Endothelial cell of umbilical vein (primary cell): ENCODE measurements at regions not wholly inside any gene's neighbourhood (a gene's known extent, or its start where the extent isn't known, plus 50 kb on each side); places are given as distances from the start of the nearest gene placed in this dataset.

Source experiments
- BruUV-seq: library from RNA; stranded (reverse); fragments of 400-500 nt; replicated peaks from 2 replicates; lab custom pipeline; 2021; lab: Mats Ljungman, UMichigan
- CTCF ChIA-PET: fragments of 300-600, 350-600 bp; sonication (Branson Sonifier 250); formaldehyde crosslinking; loops from one replicate; lab custom pipeline; 2021; ENCODE audit warnings: antibody characterized with exemption, inconsistent platforms; lab: Charles Lee
- POLR2A ChIA-PET: fragments of 300-600, 350-600 bp; sonication (Branson Sonifier 250); formaldehyde crosslinking; loops from one replicate; lab custom pipeline; 2021; ENCODE audit warnings: antibody characterized with exemption, inconsistent platforms; lab: Charles Lee
- DNase-seq: peaks from one replicate; pipeline ENCODE4 v3.0.0-alpha.2; 2011; ENCODE audit warnings: low read depth, low spot score
- FAIRE-seq: peaks from 2 replicates; lab custom pipeline; 2011; peaks lifted over from hg19 to GRCh38; lab: Jason Lieb, UNC
- H2AFZ ChIP-seq: 2 replicates; pipeline ENCODE4 v1.6.0; 2012; ENCODE audit warnings: low read depth, low read length, control low read depth, inconsistent platforms
- H3K27ac ChIP-seq: 2 replicates; pipeline ENCODE4 v1.5.1; 2011; ENCODE audit warnings: low read depth, mild to moderate bottlenecking, control low read depth, low read length, moderate library complexity; ENCODE audit not compliant: insufficient read depth
- H3K27me3 ChIP-seq, 2 experiments: 2 replicates each; pipeline versions ENCODE4 v1.6.0 to v1.6.1; 2011; ENCODE audit warnings: low read length in 2 of 2, mixed read lengths in 1 of 2; ENCODE audit not compliant: control insufficient read depth in 2 of 2, insufficient read depth in 2 of 2
- H3K36me3 ChIP-seq, 2 experiments: 2 replicates in 1 of 2; 3 replicates in 1 of 2; pipeline ENCODE4 v1.5.1; 2011; ENCODE audit warnings: low read length in 2 of 2, mild to moderate bottlenecking in 1 of 2, moderate library complexity in 1 of 2; ENCODE audit not compliant: control insufficient read depth in 2 of 2, insufficient read depth in 2 of 2; ENCODE audit errors: extremely low read depth in 1 of 2
- H3K4me1 ChIP-seq: 3 replicates; pipeline ENCODE4 v1.5.1; 2011; ENCODE audit warnings: mild to moderate bottlenecking, low read length; ENCODE audit not compliant: control insufficient read depth, insufficient read depth; ENCODE audit errors: extremely low read depth
- H3K4me2 ChIP-seq: 2 replicates; pipeline ENCODE4 v1.6.1; 2011; ENCODE audit warnings: low read length, control low read depth, mixed read lengths; ENCODE audit not compliant: insufficient read depth
- H3K4me3 ChIP-seq, 3 experiments: fragments of 200-600 bp in 1 of 3; sonication (generic), shearing (Covaris generic) in 1 of 3; replicated peaks in 1 of 3; 2 replicates each; pipeline ENCODE4 v1.5.1; 2011 to 2016; ENCODE audit warnings: control low read depth in 3 of 3, low read length in 3 of 3, mild to moderate bottlenecking in 2 of 3, inconsistent platforms in 1 of 3, low read depth in 1 of 3, moderate library complexity in 1 of 3; ENCODE audit not compliant: insufficient read depth in 1 of 3
- H3K79me2 ChIP-seq: 2 replicates; pipeline ENCODE4 v1.6.0; 2012; ENCODE audit warnings: low read length, inconsistent platforms; ENCODE audit not compliant: control insufficient read depth, insufficient read depth
- H3K9ac ChIP-seq: replicated peaks from 2 replicates; pipeline ENCODE3; 2011; ENCODE audit warnings: low read length, control low read depth; ENCODE audit not compliant: insufficient read depth; ENCODE audit errors: extremely low read depth
- H3K9me1 ChIP-seq: replicated peaks from 3 replicates; pipeline ENCODE4 v1.6.0; 2011; ENCODE audit warnings: mild to moderate bottlenecking, low read length; ENCODE audit not compliant: control insufficient read depth, insufficient read depth; ENCODE audit errors: extremely low read depth
- H3K9me3 ChIP-seq: replicated peaks from 2 replicates; pipeline ENCODE4 v1.5.1; 2012; ENCODE audit warnings: low read length, inconsistent platforms; ENCODE audit not compliant: control insufficient read depth, insufficient read depth
- H4K20me1 ChIP-seq: replicated peaks from 2 replicates; pipeline ENCODE3; 2011; ENCODE audit warnings: mild to moderate bottlenecking, low read length; ENCODE audit not compliant: control insufficient read depth, insufficient read depth; ENCODE audit errors: extremely low read depth
- EZH2 ChIP-seq: IDR thresholded peaks from 2 replicates; pipeline ENCODE4 v1.6.1; 2012; ENCODE audit warnings: borderline replicate concordance, low read depth, mild to moderate bottlenecking, moderate library complexity, low read length, inconsistent platforms; ENCODE audit not compliant: severe bottlenecking
- FOS ChIP-seq: IDR thresholded peaks from 2 replicates; pipeline ENCODE4 v1.6.1; 2011; ENCODE audit warnings: mild to moderate bottlenecking, low read length, moderate library complexity, borderline replicate concordance; ENCODE audit not compliant: insufficient read depth
- GATA2 ChIP-seq: IDR thresholded peaks from 2 replicates; pipeline ENCODE4 v1.7.0; 2011; ENCODE audit warnings: low read depth, mild to moderate bottlenecking, moderate library complexity, mixed read lengths, low read length; ENCODE audit not compliant: insufficient read length, insufficient read depth
- JUN ChIP-seq: IDR thresholded peaks from 2 replicates; pipeline ENCODE4 v1.6.1; 2011; ENCODE audit warnings: borderline replicate concordance, low read depth; ENCODE audit not compliant: insufficient read length, insufficient read depth
- MYC ChIP-seq: IDR thresholded peaks from one replicate; pipeline ENCODE4 v1.6.1; 2011; ENCODE audit warnings: mild to moderate bottlenecking, low read depth, low read length
- POLR2A ChIP-seq: IDR thresholded peaks from 2 replicates; pipeline ENCODE4 v1.6.1; 2012; ENCODE audit warnings: low read depth, mild to moderate bottlenecking, control low read depth, low read length
- POLR2AphosphoS5 ChIP-seq: IDR thresholded peaks from 2 replicates; pipeline ENCODE4 v1.6.1; 2012; ENCODE audit warnings: low read depth, mild to moderate bottlenecking, control low read depth, low read length, moderate library complexity; ENCODE audit not compliant: insufficient read depth
- dilution Hi-C: fragments of 300-500 bp; cut with MboI; formaldehyde crosslinking; loops from one replicate; pipeline ENCODE4 v1.15.0; 2019; ENCODE audit warnings: low sequenced_read_pairs; ENCODE audit not compliant: extremely low pct_ligation_motif_present
- intact Hi-C: fragments of 100-400 bp; cut with micrococcal nuclease; formaldehyde crosslinking; loops from one replicate; pipeline ENCODE4 v1.10.0; 2022
- TF ChIP-seq, protein P1 (sequence below): IDR thresholded peaks from 2 replicates; pipeline ENCODE4 v1.6.1; 2011; ENCODE audit not compliant: insufficient read depth, insufficient read length
- TF ChIP-seq, protein P2 (sequence below), 2 donors: IDR thresholded peaks; 1 replicate in 1 of 2; 2 replicates in 1 of 2; pipeline ENCODE4 v1.5.1; 2011; ENCODE audit warnings: low read length in 2 of 2, mild to moderate bottlenecking in 2 of 2, moderate library complexity in 2 of 2, control low read depth in 1 of 2, inconsistent platforms in 1 of 2, low read depth in 1 of 2; ENCODE audit not compliant: insufficient read depth in 1 of 2; ENCODE audit errors: extremely low read depth in 1 of 2

DNA sequence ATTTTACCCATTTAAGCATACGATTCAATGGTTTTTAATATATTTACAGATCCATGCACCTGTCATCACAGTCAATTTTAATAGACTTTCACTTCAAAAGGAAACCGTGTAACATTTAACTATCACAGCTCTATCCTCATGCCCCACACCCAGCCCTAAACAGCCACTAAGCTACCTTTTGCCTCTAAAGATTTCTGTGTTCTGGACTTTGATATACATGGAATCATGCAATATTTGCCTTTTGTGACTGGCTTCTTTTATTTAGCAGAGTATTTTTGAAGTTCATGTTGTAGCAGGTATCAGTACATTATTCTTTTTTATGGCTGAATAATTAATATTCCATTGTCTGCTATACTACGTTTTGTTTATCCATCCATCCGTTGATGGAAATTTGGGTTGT is 50.3 kb upstream of the STX16 start:
- CTCF ChIA-PET: interaction anchor here (1.1 to 1.5 kb wide), 3 partner anchors 11 to 46 kb away, joined by 3 to 5 read pairs (median 3); no protein-coding TSS in a partner anchor
- H3K9me1 ChIP-seq: no peaks in the 10 kb centered on the region
- no peak for TF ChIP-seq FOS
- TF ChIP-seq, protein P1, sequence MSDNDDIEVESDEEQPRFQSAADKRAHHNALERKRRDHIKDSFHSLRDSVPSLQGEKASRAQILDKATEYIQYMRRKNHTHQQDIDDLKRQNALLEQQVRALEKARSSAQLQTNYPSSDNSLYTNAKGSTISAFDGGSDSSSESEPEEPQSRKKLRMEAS: no peak
- no peak for TF ChIP-seq POLR2AphosphoS5
- TF ChIP-seq EZH2: no peak
- TF ChIP-seq POLR2A: no peak
- TF ChIP-seq, protein P2, sequence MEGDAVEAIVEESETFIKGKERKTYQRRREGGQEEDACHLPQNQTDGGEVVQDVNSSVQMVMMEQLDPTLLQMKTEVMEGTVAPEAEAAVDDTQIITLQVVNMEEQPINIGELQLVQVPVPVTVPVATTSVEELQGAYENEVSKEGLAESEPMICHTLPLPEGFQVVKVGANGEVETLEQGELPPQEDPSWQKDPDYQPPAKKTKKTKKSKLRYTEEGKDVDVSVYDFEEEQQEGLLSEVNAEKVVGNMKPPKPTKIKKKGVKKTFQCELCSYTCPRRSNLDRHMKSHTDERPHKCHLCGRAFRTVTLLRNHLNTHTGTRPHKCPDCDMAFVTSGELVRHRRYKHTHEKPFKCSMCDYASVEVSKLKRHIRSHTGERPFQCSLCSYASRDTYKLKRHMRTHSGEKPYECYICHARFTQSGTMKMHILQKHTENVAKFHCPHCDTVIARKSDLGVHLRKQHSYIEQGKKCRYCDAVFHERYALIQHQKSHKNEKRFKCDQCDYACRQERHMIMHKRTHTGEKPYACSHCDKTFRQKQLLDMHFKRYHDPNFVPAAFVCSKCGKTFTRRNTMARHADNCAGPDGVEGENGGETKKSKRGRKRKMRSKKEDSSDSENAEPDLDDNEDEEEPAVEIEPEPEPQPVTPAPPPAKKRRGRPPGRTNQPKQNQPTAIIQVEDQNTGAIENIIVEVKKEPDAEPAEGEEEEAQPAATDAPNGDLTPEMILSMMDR (IDR thresholded peaks at IDR 0.05; ENCODE audit: extremely low read depth in 1 of 2, insufficient read depth in 1 of 2, low read depth in 1 of 2, low read length in 2 of 2): no peak
- no peak for TF ChIP-seq GATA2
- TF ChIP-seq JUN: no peak
- TF ChIP-seq MYC: no peak
- no peak overlapping the region for H3K27ac ChIP-seq
- H3K4me2 ChIP-seq: no peak overlapping the region
- no peak overlapping the region for H2AFZ ChIP-seq
- BruUV-seq: no TSS peak
- dilution Hi-C loops: loop anchor here (25.0 kb wide), 1 partner anchor 237 kb away; no protein-coding TSS in a partner anchor
- DNase-seq (no peak), FAIRE-seq (no peak)
- peaks cover 0 to 4% of the 10 kb centered on the region in 2 experiments for H3K27me3 ChIP-seq
- H3K9me3 ChIP-seq: no peaks in the 10 kb centered on the region
- no peaks in the 10 kb centered on the region for H3K79me2 ChIP-seq
- no peaks in the 10 kb centered on the region for H4K20me1 ChIP-seq
- H3K4me1 ChIP-seq: no peaks in the 10 kb centered on the region
- POLR2A ChIA-PET: no interaction called here
- no peaks in the 10 kb centered on the region for H3K36me3 ChIP-seq
- no peak overlapping the region for H3K4me3 ChIP-seq
- intact Hi-C loops: loop anchor here (5.0 kb wide), 1 partner anchor 48 kb away; no protein-coding TSS in a partner anchor
- H3K9ac ChIP-seq: no peak overlapping the region
